Activated CD8-positive, alpha-beta memory T cell treated with anti-CD3 and anti-CD28 coated beads for 24 hours (primary cell): ENCODE measurements at regions not wholly inside any gene's neighbourhood (a gene's known extent, or its start where the extent isn't known, plus 50 kb on each side); places are given as distances from the start of the nearest gene placed in this dataset.

Experiments used
- DNase-seq: peaks from one replicate; pipeline ENCODE4 v3.0.0-alpha.2; 2020

GRCh38 chr20:24097506-24098245 is 109.1 kb upstream of the GGTLC1 start:
- DNase-seq: no peak

GRCh38 chr20:24096864-24097450 is 108.4 kb upstream of the GGTLC1 start:
- DNase-seq: no peak

- DNase-seq: no peak
Observed at GRCh38 chr20:24096264-24096663, 107.7 kb upstream of the GGTLC1 start.

- no peak for DNase-seq
Observed at GRCh38 chr20:24095756-24096155, 107.2 kb upstream of the GGTLC1 start.

- no peak for DNase-seq
Observed at GRCh38 chr20:24095303-24095702, 106.7 kb upstream of the GGTLC1 start.

GRCh38 chr20:24089576-24089975 is 101.0 kb upstream of the GGTLC1 start:
- no peak for DNase-seq

- no peak for DNase-seq
Observed at GRCh38 chr20:24086121-24086520, 97.5 kb upstream of the GGTLC1 start.

GRCh38 chr20:24084281-24084680 is 95.7 kb upstream of the GGTLC1 start:
- DNase-seq: no peak

GRCh38 chr20:24081077-24081476 is 92.5 kb upstream of the GGTLC1 start:
- DNase-seq: no peak

- DNase-seq: no peak
Observed at GRCh38 chr20:24079661-24080412, 91.3 kb upstream of the GGTLC1 start.

GRCh38 chr20:24077145-24077544 is 88.6 kb upstream of the GGTLC1 start:
- DNase-seq: no peak

GRCh38 chr20:24070679-24071078 is 82.1 kb upstream of the GGTLC1 start:
- no peak for DNase-seq

- DNase-seq: no peak
Observed at GRCh38 chr20:24066076-24066700, 77.6 kb upstream of the GGTLC1 start.

GRCh38 chr20:24064915-24065314 is 76.3 kb upstream of the GGTLC1 start:
- DNase-seq: no peak

GRCh38 chr20:24064092-24064491 is 75.5 kb upstream of the GGTLC1 start:
- no peak for DNase-seq

GRCh38 chr20:24063100-24063499 is 74.5 kb upstream of the GGTLC1 start:
- no peak for DNase-seq

GRCh38 chr20:24060851-24061590 is 72.4 kb upstream of the GGTLC1 start:
- DNase-seq: no peak

- no peak for DNase-seq
Observed at GRCh38 chr20:24059174-24059573, 70.6 kb upstream of the GGTLC1 start.

GRCh38 chr20:24056491-24056890 is 67.9 kb upstream of the GGTLC1 start:
- no peak for DNase-seq

GRCh38 chr20:24052599-24053275 is 64.2 kb upstream of the GGTLC1 start:
- no peak for DNase-seq

- DNase-seq: no peak
Observed at GRCh38 chr20:24051160-24051559, 62.6 kb upstream of the GGTLC1 start.

GRCh38 chr20:24050119-24050518 is 61.5 kb upstream of the GGTLC1 start:
- no peak for DNase-seq
